HCT116 (cell line): ENCODE measurements at regions not wholly inside any gene's neighbourhood (a gene's known extent, or its start where the extent isn't known, plus 50 kb on each side); places are given as distances from the start of the nearest gene placed in this dataset.

Experiments
- ATAC-seq: fragments of 200-7000 bp; cut with Tn5 transposase; 2 replicates; pipeline ENCODE4 v1.9.1; 2020; ENCODE audit warnings: mild to moderate bottlenecking, moderate library complexity
- BruUV-seq: library from RNA; stranded (reverse); fragments of 400-500 nt; replicated peaks from 2 replicates; lab custom pipeline; 2021; lab: Mats Ljungman, UMichigan
- CTCF ChIA-PET: fragments of 300-600 bp; sonication (Branson Sonifier 250); formaldehyde crosslinking; loops from one replicate; lab custom pipeline; 2021; ENCODE audit warnings: antibody characterized with exemption; lab: Charles Lee
- POLR2A ChIA-PET: fragments of 300-600, 350-600 bp; sonication (Branson Sonifier 250); formaldehyde crosslinking; loops from one replicate; lab custom pipeline; 2021; ENCODE audit warnings: antibody characterized with exemption; lab: Charles Lee
- RAD21 ChIA-PET, 2 experiments: fragments of 300-600 bp; sonication (Branson Sonifier 250); formaldehyde crosslinking; loops; one replicate each; lab custom pipeline; 2023; ENCODE audit warnings: low total read pairs in 2 of 2; ENCODE audit not compliant: uncharacterized antibody in 2 of 2, unreplicated experiment in 2 of 2, low non-redundant PET in 1 of 2; lab: Charles Lee
- DNase-seq: peaks from one replicate; pipeline ENCODE4 v3.0.0-alpha.2; 2010; ENCODE audit warnings: low read depth, low spot score
- H2AFZ ChIP-seq: fragments of 200-600 bp; shearing (Covaris generic), sonication (generic); 2 replicates; pipeline ENCODE4 v1.6.1; 2017; ENCODE audit warnings: low read depth, mixed run types, mixed read lengths, antibody characterized with exemption, low read length; ENCODE audit not compliant: poor library complexity, severe bottlenecking
- H3K27ac ChIP-seq: 2 replicates; pipeline ENCODE4 v1.5.1; 2012; ENCODE audit warnings: low read depth, low read length
- H3K27me3 ChIP-seq: fragments of 200-600 bp; sonication (generic); 2 replicates; pipeline ENCODE4 v1.6.1; 2016; ENCODE audit warnings: mixed run types, low read length, mixed read lengths; ENCODE audit not compliant: insufficient read depth
- H3K36me3 ChIP-seq, 2 experiments: fragments of 200-500 bp in 1 of 2; fragments of 200-600 bp in 1 of 2; sonication (Bioruptor generic) in 1 of 2; sonication (generic) in 1 of 2; 2 replicates each; pipeline versions ENCODE4 v1.5.1 to v1.6.1; 2014 to 2016; ENCODE audit warnings: low read length in 2 of 2, inconsistent platforms in 1 of 2, mixed read lengths in 1 of 2, mixed run types in 1 of 2; ENCODE audit not compliant: insufficient read depth in 2 of 2, control insufficient read depth in 1 of 2
- H3K4me1 ChIP-seq, 2 experiments: fragments of 200-600 bp in 1 of 2; sonication (generic) in 1 of 2; 2 replicates each; pipeline versions ENCODE4 v1.5.1 to v1.6.1; 2012 to 2017; ENCODE audit warnings: low read length in 2 of 2, inconsistent platforms in 1 of 2, mild to moderate bottlenecking in 1 of 2, mixed read lengths in 1 of 2, mixed run types in 1 of 2, moderate library complexity in 1 of 2; ENCODE audit not compliant: insufficient read depth in 2 of 2, control insufficient read depth in 1 of 2
- H3K4me2 ChIP-seq: fragments of 200-600 bp; sonication (generic); 2 replicates; pipeline ENCODE4 v1.6.1; 2017; ENCODE audit warnings: mixed run types, low read length, mixed read lengths
- H3K4me3 ChIP-seq, 2 experiments: fragments of 200-600 bp in 1 of 2; sonication (generic) in 1 of 2; replicated peaks in 1 of 2; 2 replicates each; pipeline ENCODE4 v1.5.1; 2011 to 2016; ENCODE audit warnings: low read length in 2 of 2, control low read depth in 1 of 2, low read depth in 1 of 2, mild to moderate bottlenecking in 1 of 2, mixed read lengths in 1 of 2, mixed run types in 1 of 2
- H3K79me2 ChIP-seq: fragments of 200-600 bp; sonication (generic); 2 replicates; pipeline ENCODE4 v1.6.1; 2017; ENCODE audit warnings: mild to moderate bottlenecking, mixed run types, low read length, moderate library complexity, mixed read lengths; ENCODE audit not compliant: insufficient read depth
- H3K9ac ChIP-seq: fragments of 200-600 bp; sonication (generic); 2 replicates; pipeline ENCODE4 v1.6.1; 2016; ENCODE audit warnings: low read length, mixed read lengths
- H3K9me2 ChIP-seq: fragments of 200-600 bp; sonication (generic), shearing (Covaris generic); 2 replicates; pipeline ENCODE4 v1.6.1; 2017; ENCODE audit warnings: mixed run types, mild to moderate bottlenecking, moderate library complexity; ENCODE audit not compliant: insufficient read depth
- H3K9me3 ChIP-seq, 2 experiments: fragments of 200-500 bp in 1 of 2; fragments of 200-600 bp in 1 of 2; sonication (Bioruptor generic) in 1 of 2; sonication (generic) in 1 of 2; 2 replicates each; pipeline ENCODE4 v1.6.1; 2014 to 2017; ENCODE audit warnings: low read length in 2 of 2, mixed read lengths in 2 of 2, inconsistent platforms in 1 of 2, low read depth in 1 of 2, mild to moderate bottlenecking in 1 of 2, mixed run types in 1 of 2, moderate library complexity in 1 of 2; ENCODE audit not compliant: control insufficient read depth in 1 of 2, insufficient read depth in 1 of 2
- H4K20me1 ChIP-seq: fragments of 200-600 bp; sonication (generic), shearing (Covaris generic); 2 replicates; pipeline ENCODE4 v1.6.1; 2017; ENCODE audit warnings: mixed run types, mild to moderate bottlenecking, moderate library complexity; ENCODE audit not compliant: insufficient read depth
- EGR1 ChIP-seq: IDR thresholded peaks from 2 replicates; pipeline ENCODE4 v1.6.1; 2012; ENCODE audit warnings: low read depth
- ELF1 ChIP-seq: IDR thresholded peaks from 2 replicates; pipeline ENCODE4 v1.6.1; 2012; ENCODE audit warnings: low read depth, borderline replicate concordance
- FOSL1 ChIP-seq: IDR thresholded peaks from 2 replicates; pipeline ENCODE4 v1.6.1; 2012; ENCODE audit warnings: low read depth
- POLR2A ChIP-seq: IDR thresholded peaks from 2 replicates; pipeline ENCODE4 v1.7.0; 2011; ENCODE audit warnings: borderline replicate concordance; ENCODE audit not compliant: insufficient read depth, insufficient read length; ENCODE audit errors: extremely low read depth
- POLR2AphosphoS5 ChIP-seq: IDR thresholded peaks from 2 replicates; pipeline ENCODE4 v1.6.1; 2011; ENCODE audit warnings: mild to moderate bottlenecking, low read depth, low read length, moderate library complexity
- SIN3A ChIP-seq: IDR thresholded peaks from 2 replicates; pipeline ENCODE4 v1.6.1; 2012; ENCODE audit warnings: low read depth
- SRF ChIP-seq: IDR thresholded peaks from 2 replicates; pipeline ENCODE4 v1.6.1; 2012; ENCODE audit warnings: low read depth
- YY1 ChIP-seq: IDR thresholded peaks from 2 replicates; pipeline ENCODE4 v1.6.1; 2011; ENCODE audit warnings: low read length, low read depth, moderate library complexity, mild to moderate bottlenecking; ENCODE audit not compliant: insufficient replicate concordance; ENCODE audit errors: extremely low read depth
- ZFX ChIP-seq: fragments of 450-650 bp; IDR thresholded peaks from 2 replicates; pipeline ENCODE4 v1.6.1; 2017
- intact Hi-C: fragments of 100-400 bp; cut with micrococcal nuclease; formaldehyde crosslinking; loops from 2 replicates; pipeline ENCODE4 v1.10.0; 2022
- TF ChIP-seq, protein P1 (sequence below), 3 experiments: fragments of 200-600 bp in 1 of 3; sonication (generic) in 1 of 3; IDR thresholded peaks in 2 of 3; conservative IDR thresholded peaks in 1 of 3; 2 replicates each; pipeline ENCODE4 v1.5.1; 2012 to 2017; ENCODE audit warnings: low read depth in 2 of 3, low read length in 2 of 3, antibody characterized with exemption in 1 of 3, borderline replicate concordance in 1 of 3, control low read depth in 1 of 3, mild to moderate bottlenecking in 1 of 3, mixed read lengths in 1 of 3, mixed run types in 1 of 3, moderate library complexity in 1 of 3; ENCODE audit not compliant: insufficient read depth in 1 of 3
- TF ChIP-seq, protein P2 (sequence below): IDR thresholded peaks from 2 replicates; pipeline ENCODE4 v1.6.1; 2012; ENCODE audit warnings: low read depth

DNA sequence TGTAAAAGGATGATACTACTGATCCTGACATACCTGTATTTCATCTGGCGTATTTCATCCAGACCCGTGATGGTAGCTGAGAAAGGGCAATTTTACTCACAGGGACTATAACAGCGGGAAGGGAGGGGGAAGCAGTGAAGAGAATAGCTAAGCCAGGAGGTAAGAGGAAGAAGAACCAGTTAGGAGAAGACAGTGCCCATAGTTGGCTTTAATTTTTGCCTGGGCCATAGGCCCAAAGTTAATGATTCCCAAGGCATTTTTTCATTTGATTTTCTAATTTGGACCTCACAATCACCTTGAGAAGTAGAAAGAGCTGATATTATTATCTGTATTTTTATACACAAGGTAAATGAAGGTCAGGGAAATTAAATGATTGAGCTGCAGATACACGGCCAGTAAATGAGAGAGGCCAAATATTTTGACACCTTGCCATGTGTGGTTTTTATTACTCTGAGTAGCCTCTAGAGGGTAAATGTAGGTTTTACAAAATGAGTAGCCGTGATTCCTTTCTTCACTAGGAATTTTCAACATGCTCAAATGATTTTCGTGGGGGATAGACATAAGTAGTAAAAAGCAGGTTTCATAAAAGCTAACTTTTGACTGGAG, 382.2 kb downstream of the FUT8 start:
- no TSS peak for BruUV-seq
- TF ChIP-seq YY1 (no peak), POLR2AphosphoS5 (no peak), EGR1 (no peak)
- TF ChIP-seq, all 23 proteins: peak for 0
- Histone ChIP-seq H3K9me2 (no peaks in the 10 kb centered on the region), H4K20me1 (no peaks in the 10 kb centered on the region), H3K27ac (no peak overlapping the region), H2AFZ (no peak overlapping the region), H3K9ac (no peak overlapping the region), H3K9me3 (no peaks in the 10 kb centered on the region), H3K79me2 (no peaks in the 10 kb centered on the region), H3K27me3 (no peaks in the 10 kb centered on the region), H3K4me3 (no peak overlapping the region), H3K4me2 (no peak overlapping the region), H3K4me1 (peaks cover 0 to 12% of the 10 kb centered on the region in 2 experiments; a peak in 2 of 4 replicates), H3K36me3 (no peaks in the 10 kb centered on the region)
- POLR2A ChIA-PET, result no interaction called here
- ATAC-seq (no peak), DNase-seq (no peak)
- intact Hi-C loops, result no loop called here
- CTCF ChIA-PET, result interaction anchor here (2.2 kb wide), 1 partner anchor 30 kb away, joined by 7 read pairs; no protein-coding TSS in a partner anchor
- RAD21 ChIA-PET, result no interaction called here

DNA sequence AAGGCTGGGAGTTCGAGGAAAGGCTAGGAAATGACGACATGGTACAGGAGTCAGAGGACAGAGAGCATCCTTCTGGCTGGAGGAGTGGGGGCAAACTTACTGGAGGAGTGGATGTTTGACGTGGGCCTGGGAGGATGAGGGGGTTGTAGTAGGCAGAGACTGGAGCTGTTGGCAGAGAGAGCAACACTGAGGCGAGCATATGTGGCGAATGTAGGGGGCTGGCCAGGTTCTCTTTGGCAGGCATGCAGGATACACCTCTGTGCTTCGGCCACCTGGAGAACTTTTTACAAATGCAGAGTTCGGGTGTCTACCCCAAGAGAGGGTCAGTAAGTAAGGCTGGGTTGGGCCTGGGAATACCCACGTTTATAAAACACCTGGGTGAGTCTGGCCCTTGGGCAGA, 385.7 kb downstream of the FUT8 start:
- H3K4me1 ChIP-seq, result no peaks in the 10 kb centered on the region
- intact Hi-C loops, result no loop called here
- no peak overlapping the region for H3K9ac ChIP-seq
- no peaks in the 10 kb centered on the region for H3K79me2 ChIP-seq
- ATAC-seq, result no peak
- DNase-seq, result no peak
- BruUV-seq, result no TSS peak
- CTCF ChIA-PET, result no interaction called here
- no peak overlapping the region for H3K4me3 ChIP-seq
- no peaks in the 10 kb centered on the region for H3K9me3 ChIP-seq
- no peak for TF ChIP-seq POLR2A
- TF ChIP-seq, protein P1, sequence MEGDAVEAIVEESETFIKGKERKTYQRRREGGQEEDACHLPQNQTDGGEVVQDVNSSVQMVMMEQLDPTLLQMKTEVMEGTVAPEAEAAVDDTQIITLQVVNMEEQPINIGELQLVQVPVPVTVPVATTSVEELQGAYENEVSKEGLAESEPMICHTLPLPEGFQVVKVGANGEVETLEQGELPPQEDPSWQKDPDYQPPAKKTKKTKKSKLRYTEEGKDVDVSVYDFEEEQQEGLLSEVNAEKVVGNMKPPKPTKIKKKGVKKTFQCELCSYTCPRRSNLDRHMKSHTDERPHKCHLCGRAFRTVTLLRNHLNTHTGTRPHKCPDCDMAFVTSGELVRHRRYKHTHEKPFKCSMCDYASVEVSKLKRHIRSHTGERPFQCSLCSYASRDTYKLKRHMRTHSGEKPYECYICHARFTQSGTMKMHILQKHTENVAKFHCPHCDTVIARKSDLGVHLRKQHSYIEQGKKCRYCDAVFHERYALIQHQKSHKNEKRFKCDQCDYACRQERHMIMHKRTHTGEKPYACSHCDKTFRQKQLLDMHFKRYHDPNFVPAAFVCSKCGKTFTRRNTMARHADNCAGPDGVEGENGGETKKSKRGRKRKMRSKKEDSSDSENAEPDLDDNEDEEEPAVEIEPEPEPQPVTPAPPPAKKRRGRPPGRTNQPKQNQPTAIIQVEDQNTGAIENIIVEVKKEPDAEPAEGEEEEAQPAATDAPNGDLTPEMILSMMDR (IDR thresholded peaks at IDR 0.05 in 2 of 3, conservative IDR thresholded peaks at IDR 0.05 in 1 of 3; ENCODE audit: borderline replicate concordance in 1 of 3, insufficient read depth in 1 of 3, low read depth in 2 of 3, low read length in 2 of 3), result no peak
- TF ChIP-seq, protein P2, sequence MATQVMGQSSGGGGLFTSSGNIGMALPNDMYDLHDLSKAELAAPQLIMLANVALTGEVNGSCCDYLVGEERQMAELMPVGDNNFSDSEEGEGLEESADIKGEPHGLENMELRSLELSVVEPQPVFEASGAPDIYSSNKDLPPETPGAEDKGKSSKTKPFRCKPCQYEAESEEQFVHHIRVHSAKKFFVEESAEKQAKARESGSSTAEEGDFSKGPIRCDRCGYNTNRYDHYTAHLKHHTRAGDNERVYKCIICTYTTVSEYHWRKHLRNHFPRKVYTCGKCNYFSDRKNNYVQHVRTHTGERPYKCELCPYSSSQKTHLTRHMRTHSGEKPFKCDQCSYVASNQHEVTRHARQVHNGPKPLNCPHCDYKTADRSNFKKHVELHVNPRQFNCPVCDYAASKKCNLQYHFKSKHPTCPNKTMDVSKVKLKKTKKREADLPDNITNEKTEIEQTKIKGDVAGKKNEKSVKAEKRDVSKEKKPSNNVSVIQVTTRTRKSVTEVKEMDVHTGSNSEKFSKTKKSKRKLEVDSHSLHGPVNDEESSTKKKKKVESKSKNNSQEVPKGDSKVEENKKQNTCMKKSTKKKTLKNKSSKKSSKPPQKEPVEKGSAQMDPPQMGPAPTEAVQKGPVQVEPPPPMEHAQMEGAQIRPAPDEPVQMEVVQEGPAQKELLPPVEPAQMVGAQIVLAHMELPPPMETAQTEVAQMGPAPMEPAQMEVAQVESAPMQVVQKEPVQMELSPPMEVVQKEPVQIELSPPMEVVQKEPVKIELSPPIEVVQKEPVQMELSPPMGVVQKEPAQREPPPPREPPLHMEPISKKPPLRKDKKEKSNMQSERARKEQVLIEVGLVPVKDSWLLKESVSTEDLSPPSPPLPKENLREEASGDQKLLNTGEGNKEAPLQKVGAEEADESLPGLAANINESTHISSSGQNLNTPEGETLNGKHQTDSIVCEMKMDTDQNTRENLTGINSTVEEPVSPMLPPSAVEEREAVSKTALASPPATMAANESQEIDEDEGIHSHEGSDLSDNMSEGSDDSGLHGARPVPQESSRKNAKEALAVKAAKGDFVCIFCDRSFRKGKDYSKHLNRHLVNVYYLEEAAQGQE, result no peak
- TF ChIP-seq ZFX, result no peak
- no peak for TF ChIP-seq ELF1
- TF ChIP-seq SRF, result no peak
- TF ChIP-seq FOSL1, result no peak
- no peak for TF ChIP-seq SIN3A
- POLR2A ChIA-PET, result no interaction called here
- no peaks in the 10 kb centered on the region for H4K20me1 ChIP-seq
- RAD21 ChIA-PET, result no interaction called here
- H3K9me2 ChIP-seq, result no peaks in the 10 kb centered on the region
- no peak overlapping the region for H3K4me2 ChIP-seq
- no peaks in the 10 kb centered on the region for H3K36me3 ChIP-seq
- H3K27ac ChIP-seq, result no peak overlapping the region
- no peak overlapping the region for H2AFZ ChIP-seq
- H3K27me3 ChIP-seq, result no peaks in the 10 kb centered on the region
